GM18508 (cell line): ENCODE measurements at regions not wholly inside any gene's neighbourhood (a gene's known extent, or its start where the extent isn't known, plus 50 kb on each side); places are given as distances from the start of the nearest gene placed in this dataset.

ENCODE experiments used
- ATAC-seq: cut with Tn5 transposase; IDR thresholded peaks from one replicate; pipeline ENCODE4 v1.9.1; 2021; ENCODE audit warnings: moderate number of reproducible peaks; ENCODE audit not compliant: insufficient read depth, unreplicated experiment

DNA sequence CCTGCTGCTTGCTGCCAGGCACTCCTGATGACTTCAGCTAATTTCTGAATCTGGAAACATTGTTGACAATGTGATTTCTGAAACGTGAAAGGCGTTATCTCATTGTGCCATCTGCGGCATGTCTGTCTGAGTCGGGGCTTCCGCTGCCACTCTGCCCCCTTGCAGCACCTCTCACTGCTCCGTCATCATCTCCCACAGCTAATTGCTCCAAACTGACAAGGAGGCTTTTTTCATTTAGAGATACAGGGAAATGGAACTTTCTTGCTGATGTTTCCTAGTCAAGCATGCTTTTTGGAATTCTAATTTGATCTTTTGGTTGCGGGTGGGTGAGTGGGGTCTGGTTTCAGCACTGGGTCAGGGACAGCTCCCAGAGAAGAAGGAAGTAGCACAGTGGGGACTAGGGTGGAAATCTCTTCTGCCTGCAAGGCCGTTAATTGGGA lies 233.5 kb downstream of the DHX35 start:
- ATAC-seq = no peak

DNA sequence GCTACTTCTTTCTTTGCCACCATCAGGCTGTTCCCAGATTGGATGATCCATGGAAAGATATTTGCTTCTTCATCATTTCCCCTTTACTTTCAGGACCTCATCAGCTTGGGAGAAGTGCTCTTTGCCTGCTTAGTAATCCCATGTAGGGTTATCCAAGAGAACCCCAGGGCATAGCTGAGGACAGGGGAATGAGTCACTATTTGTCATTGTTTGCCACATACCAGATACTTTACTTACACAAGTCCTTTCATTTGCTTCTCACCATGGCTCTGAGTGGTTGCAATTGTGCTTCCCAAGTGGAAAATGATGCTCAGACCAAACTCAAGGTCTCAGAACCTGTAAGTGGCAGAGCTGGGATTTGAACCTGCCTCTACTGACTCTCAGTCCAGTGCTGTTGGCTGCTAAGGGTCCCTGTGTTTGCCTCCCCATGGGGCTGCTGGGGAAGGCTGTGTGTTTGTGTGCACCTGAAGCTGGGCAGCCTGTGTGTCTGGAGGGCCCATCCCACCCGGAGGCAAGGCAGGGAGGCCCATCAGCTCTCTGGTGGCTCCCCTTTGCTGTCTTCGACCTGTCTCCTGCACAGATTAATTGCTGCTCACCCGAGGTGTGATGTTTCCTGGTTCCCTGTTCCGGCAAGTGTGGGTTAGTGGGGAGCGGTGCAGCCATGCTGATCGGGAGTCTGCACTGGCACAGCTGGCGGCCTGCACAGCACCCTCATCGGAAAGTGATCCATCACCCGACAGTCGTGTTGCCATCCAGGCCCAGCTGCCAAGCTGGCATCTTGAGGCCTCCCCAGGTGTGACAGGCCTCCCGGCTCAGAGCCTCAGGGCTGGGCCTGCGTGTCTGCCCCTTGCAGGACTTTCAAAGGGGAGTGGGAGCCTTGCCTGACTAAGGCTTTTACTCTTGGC lies 228.8 kb downstream of the DHX35 start:
- ATAC-seq = no peak

DNA sequence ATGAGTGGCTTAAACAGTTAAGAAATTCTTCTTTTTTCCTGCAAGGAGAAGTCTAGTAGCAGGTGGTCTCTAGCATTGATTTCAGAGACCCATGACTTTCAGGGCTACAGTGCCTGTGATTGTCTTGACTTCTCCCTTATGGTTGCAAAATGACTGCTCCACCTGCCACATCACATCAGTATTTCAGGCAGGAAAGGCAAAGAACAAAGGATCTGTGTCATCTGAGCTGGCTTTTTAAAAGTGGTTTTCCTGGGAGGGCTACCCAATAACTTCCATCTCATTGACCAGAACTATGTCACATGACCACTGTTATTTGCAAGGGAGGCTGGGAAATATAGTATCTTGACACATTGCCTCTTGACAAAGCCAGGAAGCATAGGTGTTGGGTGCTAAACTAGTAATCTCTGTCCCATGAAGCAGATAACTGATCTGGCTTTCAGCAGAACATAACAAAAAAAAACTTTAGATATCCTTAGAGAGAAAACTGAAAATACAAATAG lies 226.2 kb downstream of the DHX35 start:
- no peak for ATAC-seq

DNA sequence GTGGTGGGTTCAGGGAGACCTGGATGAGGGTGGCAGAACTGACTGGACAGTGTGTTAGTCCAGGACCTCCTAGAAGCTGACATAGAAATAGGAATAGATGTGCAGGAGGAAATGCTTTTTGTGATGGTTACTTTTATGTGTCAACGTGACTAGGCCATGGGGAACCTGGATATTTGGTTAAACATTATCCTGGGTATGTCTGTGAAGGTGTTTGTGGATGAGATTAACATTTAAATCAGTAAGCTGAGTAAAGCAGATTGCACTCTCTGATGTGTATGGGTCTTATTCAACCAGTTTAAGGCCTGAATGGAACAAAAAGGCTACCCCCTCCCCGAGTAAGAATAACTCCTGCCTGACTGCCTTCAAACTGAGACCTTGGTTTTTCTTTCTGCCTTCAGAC lies 219.3 kb downstream of the DHX35 start:
- no peak for ATAC-seq

DNA sequence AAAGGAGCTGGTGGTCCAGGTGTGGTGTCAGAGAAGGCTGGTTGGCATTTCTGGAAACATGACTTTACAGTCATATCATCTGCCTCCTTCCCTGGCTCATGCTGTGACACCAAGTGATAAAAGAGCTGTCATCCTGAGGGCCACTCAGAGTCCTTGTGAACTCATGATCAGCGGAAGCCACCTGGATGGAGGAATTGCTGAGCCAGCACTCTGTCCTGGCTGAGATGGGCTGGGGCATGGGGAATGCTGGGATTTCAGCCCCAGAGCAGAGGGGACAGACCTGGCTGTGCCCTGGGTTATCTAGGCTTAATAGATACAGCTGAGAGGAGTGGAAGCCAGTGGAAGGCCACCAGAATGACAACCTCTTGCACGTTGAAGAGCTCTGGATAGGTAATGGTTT lies 214.3 kb downstream of the DHX35 start:
- ATAC-seq = no peak

DNA sequence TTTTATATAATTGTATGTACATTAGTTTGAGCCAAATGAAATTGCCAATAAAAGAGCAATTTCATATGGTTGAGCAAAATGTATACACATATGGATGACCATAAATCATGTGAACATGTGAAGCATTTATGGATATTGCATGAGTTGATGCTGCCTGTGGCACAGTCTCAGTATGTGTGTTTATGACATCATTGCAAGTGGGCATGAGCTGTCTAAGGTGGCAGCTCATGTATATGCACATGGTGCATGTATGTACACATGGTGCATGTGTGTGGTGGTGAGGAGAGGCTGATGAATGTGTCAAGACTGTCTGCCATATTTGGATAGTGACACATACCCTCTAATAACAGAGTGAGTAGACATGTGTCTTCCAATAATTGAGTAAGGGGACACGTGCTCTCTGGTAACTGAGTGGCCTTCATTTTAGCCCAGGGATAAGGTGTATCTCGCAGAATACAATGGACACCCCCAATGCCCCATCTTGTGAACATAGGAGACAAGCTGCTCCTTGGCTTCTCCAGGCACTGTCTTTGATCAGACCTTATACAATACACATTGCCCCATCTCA lies 208.8 kb downstream of the DHX35 start:
- no peak for ATAC-seq

DNA sequence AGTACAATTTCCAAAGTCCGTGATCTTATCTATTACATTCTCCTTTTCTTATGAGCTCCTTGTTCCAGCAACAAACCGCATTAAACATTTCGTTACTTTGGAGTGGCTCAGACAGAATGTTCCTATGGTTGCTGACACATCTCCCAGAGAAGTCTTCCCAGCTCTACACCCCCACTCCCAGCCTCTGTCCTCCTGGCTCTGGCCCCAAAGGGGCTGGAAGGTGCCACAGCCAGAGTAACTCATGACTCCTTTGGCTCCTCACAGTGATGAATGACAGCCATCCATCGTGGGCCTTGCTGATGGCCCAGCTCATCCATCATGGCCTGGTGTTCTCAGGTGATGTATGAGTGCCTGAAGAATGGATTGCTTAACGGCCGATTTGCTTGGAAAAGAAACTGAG lies 203.0 kb downstream of the DHX35 start:
- ATAC-seq = no peak

DNA sequence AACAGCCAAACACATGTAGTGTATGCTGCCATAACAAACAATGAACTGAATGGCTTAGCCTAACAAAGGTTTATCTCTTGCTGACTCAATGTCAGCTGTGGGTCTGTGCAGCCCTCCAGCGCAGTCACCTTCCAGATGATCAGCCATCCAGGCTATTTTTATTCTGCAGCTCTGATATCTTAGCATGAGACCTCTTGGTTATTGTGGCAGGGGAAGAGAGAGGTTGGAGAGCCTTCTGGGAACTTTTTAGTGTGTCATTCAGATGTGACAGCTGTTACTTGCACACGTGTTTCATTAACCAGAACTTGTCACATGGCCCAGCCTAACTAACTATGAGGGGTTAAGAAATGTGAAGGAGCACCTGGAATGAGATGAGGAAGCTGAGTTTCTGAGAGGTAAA lies 202.5 kb downstream of the DHX35 start:
- ATAC-seq = no peak

DNA sequence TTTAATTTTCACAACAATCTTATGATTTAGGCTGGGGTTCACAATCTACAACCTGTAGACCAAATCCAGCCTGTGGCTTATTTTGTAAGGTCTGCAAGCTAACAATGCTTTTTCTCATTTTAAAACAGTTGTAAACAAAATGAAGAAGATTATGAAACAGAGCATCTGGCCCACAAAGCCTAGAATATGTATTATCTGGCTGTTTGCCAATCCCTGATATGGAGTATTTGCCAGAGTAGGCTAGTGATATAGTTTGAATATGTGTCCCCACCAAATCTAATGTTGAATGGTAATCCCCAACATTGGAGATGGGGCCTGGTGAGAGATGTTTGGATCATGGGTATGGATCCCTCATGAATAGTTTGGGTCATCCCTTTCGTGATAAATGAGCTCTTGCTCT lies 201.8 kb downstream of the DHX35 start:
- no peak for ATAC-seq

DNA sequence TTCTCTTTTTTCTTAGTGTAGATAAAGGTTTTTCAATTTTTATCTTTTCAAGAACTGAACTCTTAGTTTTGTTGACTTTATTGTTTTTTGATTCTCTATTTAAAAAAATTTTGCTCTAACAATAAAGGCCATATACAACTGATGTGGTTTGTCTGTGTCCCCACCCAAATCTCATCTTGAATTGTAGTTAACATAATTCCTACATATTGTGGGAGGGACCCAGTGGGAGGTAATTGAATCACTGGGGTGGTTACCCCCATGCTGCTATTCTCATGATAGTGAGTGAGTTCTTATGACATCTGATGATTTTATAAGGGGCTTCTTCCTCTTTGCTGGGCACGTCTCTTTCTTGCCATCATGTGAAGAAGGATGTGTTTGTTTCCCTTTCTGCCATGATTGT lies 199.8 kb downstream of the DHX35 start:
- ATAC-seq = no peak

DNA sequence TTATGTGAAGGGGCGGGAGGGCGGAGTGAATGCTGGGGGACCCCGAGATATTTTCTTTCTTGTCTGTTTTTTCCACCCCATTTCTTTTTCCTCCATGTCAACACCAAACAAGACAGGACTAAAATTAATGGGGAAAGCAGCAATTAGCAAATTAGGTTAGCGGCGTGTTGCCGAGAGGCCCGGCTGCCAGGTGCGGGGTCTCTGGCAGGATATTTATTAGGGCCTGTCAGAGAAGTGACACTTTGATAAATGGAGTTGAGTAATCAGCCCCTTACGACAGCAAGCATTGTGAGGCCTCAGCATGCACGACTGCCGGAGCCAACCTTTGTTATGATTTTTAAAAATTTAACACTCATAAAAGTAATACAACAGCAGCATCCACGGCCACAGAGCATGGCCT lies 193.8 kb downstream of the DHX35 start:
- no peak for ATAC-seq

DNA sequence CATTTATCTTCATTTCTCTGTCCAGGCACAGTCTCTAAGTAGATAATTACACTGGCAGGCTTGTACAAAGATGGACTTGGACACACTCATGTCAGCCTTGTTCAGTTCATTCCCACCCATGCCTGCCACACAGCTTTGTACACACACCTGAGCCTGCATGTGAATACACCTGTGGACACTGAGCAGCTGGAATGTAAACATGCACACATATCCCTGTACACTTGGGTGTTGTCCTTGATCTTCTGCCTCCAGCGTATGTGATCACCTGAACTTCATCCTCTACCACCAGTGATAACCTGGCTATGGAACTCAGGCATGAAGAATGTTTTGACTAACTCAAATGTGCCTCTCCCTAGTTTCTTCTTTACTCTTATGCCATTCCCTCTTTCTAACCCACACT lies 190.6 kb downstream of the DHX35 start:
- ATAC-seq = no peak

DNA sequence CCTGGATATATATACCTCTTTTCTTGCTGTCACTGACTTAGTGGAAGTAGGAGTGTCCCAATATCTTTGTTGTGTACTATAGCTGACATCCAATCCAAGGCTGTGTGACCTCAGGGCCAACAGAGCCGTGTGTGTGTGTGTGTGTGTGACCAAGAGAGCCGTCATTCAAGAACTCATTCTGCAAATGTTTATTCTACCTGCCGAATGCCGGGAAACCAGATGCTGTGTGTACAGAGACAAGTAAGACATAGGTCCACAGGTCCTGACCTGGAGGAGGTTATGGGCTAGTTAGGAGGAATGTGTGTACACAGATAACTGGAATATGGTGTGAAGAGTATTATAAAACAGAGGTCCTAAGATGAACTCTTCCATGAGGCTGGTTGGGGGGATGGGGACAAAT lies 190.0 kb downstream of the DHX35 start:
- ATAC-seq = no peak

DNA sequence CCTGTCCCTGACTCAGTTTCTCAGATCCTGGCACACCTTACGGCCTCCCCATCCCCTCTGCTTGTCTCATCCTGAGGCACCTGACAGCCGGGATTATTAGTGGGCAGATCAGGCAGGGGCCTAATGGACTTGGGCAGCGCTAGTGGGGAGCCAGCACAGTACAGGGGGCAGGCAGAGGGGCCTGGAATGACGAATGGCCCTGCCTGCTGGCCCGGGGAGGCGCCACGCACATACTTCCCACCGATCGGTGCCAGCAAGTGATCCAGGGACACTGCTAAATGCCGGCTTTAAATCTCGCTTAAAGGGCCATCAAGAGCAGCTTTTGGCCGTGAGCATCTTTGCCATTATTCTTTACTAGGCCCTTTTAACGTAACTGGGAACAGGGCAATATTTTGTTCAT lies 188.4 kb downstream of the DHX35 start:
- ATAC-seq = no peak

DNA sequence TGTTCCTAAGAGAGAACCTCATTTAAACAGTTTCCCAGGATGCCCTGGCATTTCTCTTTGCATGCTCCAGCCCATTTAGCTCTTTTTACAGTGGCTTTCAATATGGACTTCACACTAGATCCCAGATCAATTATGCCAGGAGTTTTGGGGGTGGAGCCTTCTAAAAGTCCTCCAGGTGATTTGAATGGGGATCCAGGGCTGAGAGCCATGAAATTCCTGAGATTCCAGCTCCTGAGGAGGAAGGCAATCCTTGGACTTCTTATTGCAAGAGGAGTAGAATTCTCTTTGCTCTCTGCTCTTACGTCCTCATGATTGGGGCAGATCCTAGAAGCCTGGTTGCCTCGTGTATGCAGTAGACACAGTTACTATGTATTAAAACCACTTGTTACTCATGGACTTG lies 184.2 kb downstream of the DHX35 start:
- no peak for ATAC-seq

DNA sequence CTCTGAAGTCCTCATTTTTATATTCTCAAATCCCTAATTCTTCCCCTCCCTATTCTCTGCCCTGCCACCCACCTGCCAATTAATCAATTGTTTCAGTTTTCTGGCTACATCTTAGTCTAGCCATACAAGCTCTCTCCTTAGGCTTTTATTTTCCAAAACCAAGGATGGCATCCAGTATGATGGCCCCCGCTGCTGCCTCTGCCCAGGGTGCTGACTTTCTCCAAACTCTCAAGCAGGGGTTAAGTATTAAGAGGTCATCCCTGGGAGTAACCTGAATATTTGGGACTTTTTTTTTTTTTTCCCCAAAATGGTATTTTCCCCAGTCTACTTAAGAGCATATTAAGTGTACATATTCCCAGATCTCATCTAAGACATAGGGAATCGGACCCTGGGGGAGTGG lies 183.8 kb downstream of the DHX35 start:
- ATAC-seq = no peak

DNA sequence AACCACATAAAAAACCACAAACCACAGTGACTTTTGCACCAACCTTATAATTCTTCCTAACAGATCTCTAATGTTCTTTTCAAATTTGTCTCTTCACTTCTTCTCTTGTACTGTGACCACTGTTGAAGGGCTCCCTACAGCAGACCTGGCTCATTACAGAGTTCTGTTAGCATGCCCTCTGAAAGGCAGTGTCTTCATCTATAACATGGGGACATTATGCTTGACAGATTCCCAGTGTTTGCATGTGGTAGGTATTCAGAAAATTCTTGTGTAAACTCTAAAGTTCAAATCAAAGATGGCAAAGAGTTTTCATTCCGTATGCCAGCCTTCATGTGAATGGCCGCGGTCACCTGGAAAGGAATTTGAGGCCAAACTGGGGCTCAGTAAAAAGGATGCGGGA lies 182.6 kb downstream of the DHX35 start:
- ATAC-seq = no peak

DNA sequence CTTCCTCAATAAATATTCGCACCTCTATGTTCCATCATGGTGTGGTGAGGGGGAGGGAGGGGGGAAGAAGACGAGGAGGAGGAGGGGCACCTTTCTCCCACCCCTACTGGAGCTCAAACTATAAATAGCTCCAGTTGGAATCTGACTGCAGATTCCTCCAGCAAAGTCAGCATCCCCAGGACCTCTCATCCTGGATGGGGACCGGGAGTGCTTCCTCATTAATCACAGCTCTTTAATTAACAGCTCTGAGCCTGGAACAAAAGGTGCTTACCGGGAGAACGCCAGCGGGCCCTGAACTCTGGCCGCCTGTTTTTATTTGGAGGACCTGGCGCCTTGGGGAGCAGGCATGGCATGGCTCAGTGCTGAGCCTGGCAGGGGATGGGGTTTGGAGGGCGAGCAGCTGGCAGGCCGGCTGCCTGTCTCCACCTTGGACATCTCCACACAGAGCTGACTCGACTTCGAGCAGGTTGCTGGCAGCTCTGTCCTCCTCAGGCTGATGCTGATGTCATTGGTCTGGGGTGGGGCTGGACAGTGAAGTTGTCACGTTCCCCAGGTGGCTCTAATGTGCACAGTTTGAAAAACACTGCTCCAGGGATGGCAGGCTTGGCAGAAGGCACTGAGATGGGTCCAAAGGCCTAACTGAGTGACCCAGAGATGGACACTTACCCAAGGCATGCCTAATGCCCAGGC lies 180.4 kb downstream of the DHX35 start:
- no peak for ATAC-seq

DNA sequence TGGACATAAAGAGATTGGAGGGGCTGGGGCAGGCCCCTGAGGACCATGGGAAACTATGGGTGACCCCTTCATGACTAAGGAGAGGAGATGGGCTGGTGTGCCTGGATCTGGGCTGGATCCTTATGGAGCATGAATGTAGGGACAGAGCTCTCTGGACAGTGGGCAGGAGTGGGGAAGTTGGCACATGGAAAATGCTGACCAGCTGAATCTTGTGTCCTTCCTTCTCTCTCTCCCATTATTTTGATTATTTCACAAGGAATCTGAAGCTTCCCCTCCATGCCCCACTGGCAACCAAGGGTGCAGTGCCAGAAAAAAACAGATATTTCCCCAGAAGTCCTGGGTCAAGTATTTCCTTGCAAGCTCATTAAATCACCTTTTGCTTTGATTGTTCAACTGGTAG lies 175.2 kb downstream of the DHX35 start:
- ATAC-seq = no peak

DNA sequence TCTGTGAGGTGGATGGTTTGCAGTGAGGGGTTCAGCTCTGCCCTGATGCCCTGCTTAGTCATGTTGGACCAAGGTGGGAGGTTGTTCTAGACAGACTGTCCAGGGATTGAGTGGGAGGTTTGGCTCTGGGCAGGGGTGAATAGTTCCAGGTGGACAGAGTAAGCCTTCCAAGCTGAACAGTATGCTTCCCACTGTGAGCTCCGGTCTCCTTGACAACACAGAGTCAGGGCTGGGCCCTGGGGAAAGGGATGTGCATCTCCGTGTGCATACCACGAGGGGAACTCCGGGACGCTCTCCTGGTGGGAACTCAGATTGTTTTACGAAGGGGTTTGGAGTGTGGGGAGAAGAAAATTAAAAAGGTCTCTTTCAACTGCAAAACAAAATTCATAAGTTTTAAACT lies 174.7 kb downstream of the DHX35 start:
- no peak for ATAC-seq

DNA sequence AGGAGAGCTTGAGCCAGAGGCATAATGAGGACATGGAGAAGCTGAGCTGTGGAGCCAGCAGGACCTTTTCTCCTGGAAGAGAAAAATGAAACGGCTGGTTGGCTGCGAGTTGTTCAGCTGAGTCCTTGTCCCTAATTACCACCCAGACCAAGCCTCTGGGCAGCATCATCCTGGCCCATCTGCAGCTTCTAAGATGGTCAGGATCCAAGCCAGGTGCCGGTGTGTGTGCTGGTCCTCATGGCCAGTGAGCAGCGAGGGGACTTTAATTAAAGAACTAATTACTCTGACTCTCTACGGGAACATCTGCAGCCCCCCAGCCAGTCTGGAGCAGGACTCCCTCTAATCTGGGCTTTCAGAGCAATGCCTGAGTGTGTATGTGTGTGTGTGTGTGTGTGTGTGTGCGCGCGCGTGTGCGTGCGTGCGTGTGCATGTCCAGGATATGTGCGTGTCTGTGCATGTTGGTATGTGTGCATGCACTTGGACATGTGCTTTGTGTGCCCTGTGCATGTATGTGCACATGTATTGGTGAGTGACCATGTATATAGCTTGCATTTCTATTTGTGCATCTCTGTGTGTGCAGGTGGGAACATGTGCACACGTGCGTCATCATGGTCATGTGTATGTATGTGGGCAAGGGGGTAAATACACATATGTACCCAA lies 173.9 kb downstream of the DHX35 start:
- no peak for ATAC-seq
